ENCODE measurements at regions not wholly inside any gene's neighbourhood (a gene's known extent, or its start where the extent isn't known, plus 50 kb on each side); places are given as distances from the start of the nearest gene placed in this dataset.

- intact Hi-C loops (cut with micrococcal nuclease): no loop called here
- BruUV-seq (replicated peaks): no TSS peak
Measured at GRCh38 chrX:73768886-73769285, 83.6 kb downstream of the XIST start.

GRCh38 chrX:73768160-73768559, 84.4 kb downstream of the XIST start:
- no peak for DNase-seq
- H3K9ac ChIP-seq (ENCODE audit: low read length): no peak overlapping the region
- H4K20me1 ChIP-seq (ENCODE audit: low read length): no peaks in the 10 kb centered on the region
- H3K36me3 ChIP-seq (ENCODE audit: low read depth, low read length): no peaks in the 10 kb centered on the region
- no peaks in the 10 kb centered on the region for H3K9me2 ChIP-seq (replicated peaks; ENCODE audit: low read length)
- intact Hi-C loops (cut with micrococcal nuclease): no loop called here
- no peak overlapping the region for H2AFZ ChIP-seq (ENCODE audit: low read length)
- no TSS peak for BruUV-seq (replicated peaks)
- H3K27me3 ChIP-seq (ENCODE audit: low read length): no peaks in the 10 kb centered on the region
- no peaks in the 10 kb centered on the region for H3K4me1 ChIP-seq (ENCODE audit: insufficient read depth, low read length)
- H3F3A ChIP-seq (ENCODE audit: low read length, unreplicated experiment): no peaks in the 10 kb centered on the region
- no peak overlapping the region for H3K4me2 ChIP-seq (ENCODE audit: low read length)
- TF ChIP-seq EZH2phosphoT487 (IDR thresholded peaks at IDR 0.05; ENCODE audit: borderline replicate concordance, low read length) (no peak), CTCF (conservative IDR thresholded peaks at IDR 0.05; ENCODE audit: low read depth, low read length) (no peak), EZH2 (IDR thresholded peaks at IDR 0.05; ENCODE audit: low read length, unreplicated experiment) (no peak)
- no peak overlapping the region for H3K27ac ChIP-seq (ENCODE audit: low read length)
- CTCF ChIA-PET: no interaction called here
- H3K9me3 ChIP-seq (ENCODE audit: low read length): no peaks in the 10 kb centered on the region
- no peak overlapping the region for H3K4me3 ChIP-seq (ENCODE audit: low read length)
- H3K79me2 ChIP-seq (ENCODE audit: low read length): no peaks in the 10 kb centered on the region
- ATAC-seq: no peak
- POLR2A ChIA-PET (ENCODE audit: unreplicated experiment): no interaction called here

More at GRCh38 chrX:73768886-73769285, 83.6 kb downstream of the XIST start:
- Histone ChIP-seq H3K27ac (ENCODE audit: low read length) (no peak overlapping the region), H3K27me3 (ENCODE audit: low read length) (no peaks in the 10 kb centered on the region), H3K9me3 (ENCODE audit: low read length) (no peaks in the 10 kb centered on the region), H3K4me1 (ENCODE audit: insufficient read depth, low read length) (no peaks in the 10 kb centered on the region), H3K9ac (ENCODE audit: low read length) (no peak overlapping the region), H3K9me2 (replicated peaks; ENCODE audit: low read length) (no peaks in the 10 kb centered on the region), H3K36me3 (ENCODE audit: low read depth, low read length) (no peaks in the 10 kb centered on the region), H4K20me1 (ENCODE audit: low read length) (no peaks in the 10 kb centered on the region), H3K4me2 (ENCODE audit: low read length) (no peak overlapping the region), H2AFZ (ENCODE audit: low read length) (no peak overlapping the region), H3F3A (ENCODE audit: low read length, unreplicated experiment) (no peaks in the 10 kb centered on the region), H3K4me3 (ENCODE audit: low read length) (no peak overlapping the region), H3K79me2 (ENCODE audit: low read length) (no peaks in the 10 kb centered on the region)
- DNase-seq: no peak
- CTCF ChIA-PET: no interaction called here
- TF ChIP-seq EZH2phosphoT487 (IDR thresholded peaks at IDR 0.05; ENCODE audit: borderline replicate concordance, low read length) (no peak), CTCF (conservative IDR thresholded peaks at IDR 0.05; ENCODE audit: low read depth, low read length) (no peak), EZH2 (IDR thresholded peaks at IDR 0.05; ENCODE audit: low read length, unreplicated experiment) (no peak)
- POLR2A ChIA-PET (ENCODE audit: unreplicated experiment): no interaction called here
- no peak for ATAC-seq

GRCh38 chrX:73767017-73767416, 85.5 kb downstream of the XIST start:
- Histone ChIP-seq H3K9ac (ENCODE audit: low read length) (no peak overlapping the region), H3K9me2 (replicated peaks; ENCODE audit: low read length) (no peaks in the 10 kb centered on the region), H2AFZ (ENCODE audit: low read length) (no peak overlapping the region), H3K79me2 (ENCODE audit: low read length) (no peaks in the 10 kb centered on the region), H3K27me3 (ENCODE audit: low read length) (no peaks in the 10 kb centered on the region), H4K20me1 (ENCODE audit: low read length) (no peaks in the 10 kb centered on the region), H3K4me1 (ENCODE audit: insufficient read depth, low read length) (no peaks in the 10 kb centered on the region), H3K4me3 (ENCODE audit: low read length) (no peak overlapping the region), H3K9me3 (ENCODE audit: low read length) (no peaks in the 10 kb centered on the region), H3K27ac (ENCODE audit: low read length) (no peak overlapping the region), H3F3A (ENCODE audit: low read length, unreplicated experiment) (no peaks in the 10 kb centered on the region), H3K36me3 (ENCODE audit: low read depth, low read length) (no peaks in the 10 kb centered on the region), H3K4me2 (ENCODE audit: low read length) (no peak overlapping the region)
- DNase-seq: no peak
- no peak for ATAC-seq
- ChIA-PET CTCF (no interaction called here), POLR2A (ENCODE audit: unreplicated experiment) (no interaction called here)
- TF ChIP-seq EZH2 (IDR thresholded peaks at IDR 0.05; ENCODE audit: low read length, unreplicated experiment) (no peak), EZH2phosphoT487 (IDR thresholded peaks at IDR 0.05; ENCODE audit: borderline replicate concordance, low read length) (no peak), CTCF (conservative IDR thresholded peaks at IDR 0.05; ENCODE audit: low read depth, low read length) (no peak)
- no TSS peak for BruUV-seq (replicated peaks)
- intact Hi-C loops (cut with micrococcal nuclease): no loop called here

Data from PC-3 (cell line).